ENCODE measurements at regions not wholly inside any gene's neighbourhood (a gene's known extent, or its start where the extent isn't known, plus 50 kb on each side); places are given as distances from the start of the nearest gene placed in this dataset.

- no peak for TF ChIP-seq CTCF (IDR thresholded peaks at IDR 0.05)
- TF ChIP-seq POLR2A (IDR thresholded peaks at IDR 0.05): no peak
These were observed 381.1 kb upstream of the ARHGEF26 start for GRCh38 chr3:153740109-153740508.

All from testis (tissue), 2 donors.